ENCODE measurements at regions not wholly inside any gene's neighbourhood (a gene's known extent, or its start where the extent isn't known, plus 50 kb on each side); places are given as distances from the start of the nearest gene placed in this dataset.

DNA sequence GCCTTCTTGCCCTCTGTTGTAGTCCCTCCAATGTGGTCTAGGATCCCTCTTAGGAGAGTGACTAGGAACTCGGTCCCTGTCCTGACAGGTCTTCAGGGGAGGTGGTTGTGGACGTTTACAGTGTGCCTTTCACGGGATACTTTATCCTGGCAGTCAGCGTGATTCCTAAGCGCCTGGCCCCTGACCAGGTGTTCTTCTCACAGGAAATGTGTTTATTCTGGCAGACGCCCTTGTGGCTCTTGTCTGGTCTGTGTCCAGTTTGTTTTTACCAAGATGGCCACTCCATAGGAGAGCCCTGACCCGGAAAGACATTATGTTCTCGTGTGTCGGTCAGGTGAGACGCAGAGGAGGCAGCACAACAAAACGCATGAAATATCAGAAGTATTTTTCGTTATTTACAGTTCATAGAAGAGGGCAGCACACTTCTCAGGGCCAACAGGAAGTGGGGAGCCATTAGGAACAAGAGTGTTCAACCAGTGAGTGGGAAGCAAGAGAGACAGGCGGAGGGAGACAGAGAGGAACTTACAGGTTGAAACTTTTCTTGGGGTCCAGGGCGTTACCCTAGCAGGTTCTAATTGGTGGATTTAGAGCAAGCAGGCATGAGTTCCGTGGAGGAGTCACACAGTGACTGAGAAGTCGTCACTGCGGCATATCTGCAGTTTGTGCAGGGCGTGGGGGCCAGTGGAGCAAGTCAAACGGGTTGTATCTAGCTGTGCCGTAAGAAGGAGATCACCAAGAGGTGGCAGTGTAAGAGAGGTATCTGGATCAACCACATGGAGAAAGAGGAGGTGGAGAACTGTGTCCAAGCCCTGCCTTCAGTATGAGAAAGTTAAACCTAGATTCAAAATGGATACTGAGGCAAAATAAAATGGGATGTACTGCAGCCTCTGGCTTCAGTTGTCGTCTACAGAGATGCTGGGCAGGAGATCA is 412.9 kb downstream of the ZSWIM6 start:
- no peak for TF ChIP-seq EZH2 (IDR thresholded peaks at IDR 0.05; ENCODE audit: low read depth)
- TF ChIP-seq, protein P1, sequence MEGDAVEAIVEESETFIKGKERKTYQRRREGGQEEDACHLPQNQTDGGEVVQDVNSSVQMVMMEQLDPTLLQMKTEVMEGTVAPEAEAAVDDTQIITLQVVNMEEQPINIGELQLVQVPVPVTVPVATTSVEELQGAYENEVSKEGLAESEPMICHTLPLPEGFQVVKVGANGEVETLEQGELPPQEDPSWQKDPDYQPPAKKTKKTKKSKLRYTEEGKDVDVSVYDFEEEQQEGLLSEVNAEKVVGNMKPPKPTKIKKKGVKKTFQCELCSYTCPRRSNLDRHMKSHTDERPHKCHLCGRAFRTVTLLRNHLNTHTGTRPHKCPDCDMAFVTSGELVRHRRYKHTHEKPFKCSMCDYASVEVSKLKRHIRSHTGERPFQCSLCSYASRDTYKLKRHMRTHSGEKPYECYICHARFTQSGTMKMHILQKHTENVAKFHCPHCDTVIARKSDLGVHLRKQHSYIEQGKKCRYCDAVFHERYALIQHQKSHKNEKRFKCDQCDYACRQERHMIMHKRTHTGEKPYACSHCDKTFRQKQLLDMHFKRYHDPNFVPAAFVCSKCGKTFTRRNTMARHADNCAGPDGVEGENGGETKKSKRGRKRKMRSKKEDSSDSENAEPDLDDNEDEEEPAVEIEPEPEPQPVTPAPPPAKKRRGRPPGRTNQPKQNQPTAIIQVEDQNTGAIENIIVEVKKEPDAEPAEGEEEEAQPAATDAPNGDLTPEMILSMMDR (conservative IDR thresholded peaks at IDR 0.05), result no peak
- ChIA-PET CTCF (no interaction called here), POLR2A (ENCODE audit: unreplicated experiment) (no interaction called here)
- DNase-seq, result peak in 1 of 2 experiments; percentile 2
- Histone ChIP-seq H3K9me2 (ENCODE audit: insufficient read depth) (no peaks in the 10 kb centered on the region), H2AFZ (peak overlapping the region; percentile 22; the same call in 1 of the 2 replicates), H3K4me2 (no peak overlapping the region), H3F3A (ENCODE audit: insufficient read depth, low read depth) (no peaks in the 10 kb centered on the region), H3K27me3 (ENCODE audit: insufficient read depth, low read depth) (peaks cover 13% of the 10 kb centered on the region; the same call in 1 of the 2 replicates), H3K36me3 (ENCODE audit: low read depth) (no peaks in the 10 kb centered on the region), H3K9me3 (ENCODE audit: insufficient read depth, low read depth) (no peaks in the 10 kb centered on the region), H3K4me1 (replicated peaks; ENCODE audit: insufficient read depth) (no peaks in the 10 kb centered on the region), H3K4me3 (no peak overlapping the region), H3K27ac (no peak overlapping the region), H3K79me2 (ENCODE audit: low read depth) (no peaks in the 10 kb centered on the region), H4K20me1 (ENCODE audit: insufficient read depth) (no peaks in the 10 kb centered on the region)
- intact Hi-C loops (cut with micrococcal nuclease; ENCODE audit: unreplicated experiment), result no loop called here
- no TSS peak for BruUV-seq (replicated peaks)

DNA sequence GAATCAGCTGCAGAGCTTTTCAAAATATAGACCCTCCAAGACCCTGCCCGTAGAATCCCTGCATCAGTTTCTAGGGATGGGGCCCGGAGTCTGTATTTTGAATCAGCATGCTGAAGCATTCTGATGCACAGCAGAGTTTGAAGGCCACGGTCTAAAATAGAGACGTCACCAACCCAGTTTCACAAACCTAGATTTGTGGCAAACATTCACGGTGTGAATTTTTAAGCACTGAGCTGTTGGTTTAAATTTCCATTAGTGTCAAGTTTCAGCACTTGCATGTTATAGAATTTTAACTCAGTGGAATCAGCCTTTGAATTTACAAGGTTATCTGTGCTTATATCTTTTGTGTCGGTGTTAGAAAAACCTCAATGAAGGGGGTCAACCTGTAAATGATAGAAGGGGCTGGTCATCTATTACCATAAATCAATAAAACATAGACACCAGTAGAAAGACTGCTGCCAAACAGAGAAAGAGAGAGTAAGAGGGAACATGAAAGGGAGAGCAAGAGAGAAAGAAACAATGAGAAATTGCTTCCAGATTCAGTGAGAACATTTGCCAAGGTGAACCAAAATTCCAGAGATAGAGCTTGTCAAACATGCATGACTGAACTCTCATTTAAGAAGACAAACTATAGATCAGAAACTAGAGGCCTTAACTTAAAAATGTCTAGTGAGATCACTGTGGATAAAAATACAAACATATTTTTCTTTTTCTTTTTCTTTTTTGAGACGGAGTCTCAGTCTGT is 414.9 kb downstream of the ZSWIM6 start:
- intact Hi-C loops (cut with micrococcal nuclease; ENCODE audit: unreplicated experiment), result no loop called here
- H3K27ac ChIP-seq, result no peak overlapping the region
- no TSS peak for BruUV-seq (replicated peaks)

DNA sequence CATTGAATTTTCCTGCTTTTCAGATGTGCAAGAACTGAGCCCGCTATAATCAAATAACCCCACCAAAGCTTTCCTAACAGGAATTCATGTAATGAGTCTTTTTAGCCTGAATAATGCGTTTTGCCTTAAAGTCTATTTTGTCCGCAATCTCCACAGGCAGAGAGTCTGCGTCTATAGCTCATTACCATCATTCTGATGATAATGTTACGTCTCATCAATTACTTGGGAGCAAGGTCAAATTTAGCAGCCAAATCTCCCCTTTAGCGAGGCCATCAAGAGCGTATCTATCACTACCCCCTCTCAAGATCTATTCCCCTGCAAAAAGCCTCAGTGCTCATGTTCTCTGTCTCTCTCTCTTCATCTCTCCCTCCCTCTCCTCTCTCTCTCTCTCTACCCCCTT is 416.1 kb downstream of the ZSWIM6 start:
- no peak for DNase-seq
- Histone ChIP-seq H3K27me3 (ENCODE audit: insufficient read depth, low read depth) (peaks cover 19% of the 10 kb centered on the region), H3K79me2 (ENCODE audit: low read depth) (no peaks in the 10 kb centered on the region), H3K36me3 (ENCODE audit: low read depth) (no peaks in the 10 kb centered on the region), H3K4me1 (replicated peaks; ENCODE audit: insufficient read depth) (no peaks in the 10 kb centered on the region), H4K20me1 (ENCODE audit: insufficient read depth) (no peaks in the 10 kb centered on the region), H3K27ac (no peak overlapping the region), H3K4me2 (no peak overlapping the region), H3K4me3 (no peak overlapping the region), H3F3A (ENCODE audit: insufficient read depth, low read depth) (no peaks in the 10 kb centered on the region), H3K9me3 (ENCODE audit: insufficient read depth, low read depth) (no peaks in the 10 kb centered on the region), H2AFZ (no peak overlapping the region), H3K9me2 (ENCODE audit: insufficient read depth) (no peaks in the 10 kb centered on the region)
- ChIA-PET POLR2A (ENCODE audit: unreplicated experiment) (no interaction called here), CTCF (no interaction called here)
- no TSS peak for BruUV-seq (replicated peaks)
- TF ChIP-seq, protein P1 (conservative IDR thresholded peaks at IDR 0.05), result no peak
- TF ChIP-seq EZH2 (IDR thresholded peaks at IDR 0.05; ENCODE audit: low read depth), result no peak
- intact Hi-C loops (cut with micrococcal nuclease; ENCODE audit: unreplicated experiment), result no loop called here

More for the DNA sequence above, 414.9 kb downstream of the ZSWIM6 start:
- Histone ChIP-seq H3K9me3 (ENCODE audit: insufficient read depth, low read depth) (no peaks in the 10 kb centered on the region), H3K79me2 (ENCODE audit: low read depth) (no peaks in the 10 kb centered on the region), H4K20me1 (ENCODE audit: insufficient read depth) (no peaks in the 10 kb centered on the region), H3F3A (ENCODE audit: insufficient read depth, low read depth) (no peaks in the 10 kb centered on the region), H3K27me3 (ENCODE audit: insufficient read depth, low read depth) (peaks cover 19% of the 10 kb centered on the region), H3K9me2 (ENCODE audit: insufficient read depth) (no peaks in the 10 kb centered on the region), H2AFZ (no peak overlapping the region), H3K4me2 (no peak overlapping the region), H3K4me3 (no peak overlapping the region), H3K36me3 (ENCODE audit: low read depth) (no peaks in the 10 kb centered on the region), H3K4me1 (replicated peaks; ENCODE audit: insufficient read depth) (no peaks in the 10 kb centered on the region)
- DNase-seq, result no peak
- POLR2A ChIA-PET (ENCODE audit: unreplicated experiment), result interaction anchor here (0.5 kb wide), 1 partner anchor 9 kb away, joined by 3 read pairs; no protein-coding TSS in a partner anchor
- CTCF ChIA-PET, result no interaction called here
- TF ChIP-seq, protein P1 (conservative IDR thresholded peaks at IDR 0.05), result no peak
- no peak for TF ChIP-seq EZH2 (IDR thresholded peaks at IDR 0.05; ENCODE audit: low read depth)
